ENCODE measurements at regions not wholly inside any gene's neighbourhood (a gene's known extent, or its start where the extent isn't known, plus 50 kb on each side); places are given as distances from the start of the nearest gene placed in this dataset.

DNA sequence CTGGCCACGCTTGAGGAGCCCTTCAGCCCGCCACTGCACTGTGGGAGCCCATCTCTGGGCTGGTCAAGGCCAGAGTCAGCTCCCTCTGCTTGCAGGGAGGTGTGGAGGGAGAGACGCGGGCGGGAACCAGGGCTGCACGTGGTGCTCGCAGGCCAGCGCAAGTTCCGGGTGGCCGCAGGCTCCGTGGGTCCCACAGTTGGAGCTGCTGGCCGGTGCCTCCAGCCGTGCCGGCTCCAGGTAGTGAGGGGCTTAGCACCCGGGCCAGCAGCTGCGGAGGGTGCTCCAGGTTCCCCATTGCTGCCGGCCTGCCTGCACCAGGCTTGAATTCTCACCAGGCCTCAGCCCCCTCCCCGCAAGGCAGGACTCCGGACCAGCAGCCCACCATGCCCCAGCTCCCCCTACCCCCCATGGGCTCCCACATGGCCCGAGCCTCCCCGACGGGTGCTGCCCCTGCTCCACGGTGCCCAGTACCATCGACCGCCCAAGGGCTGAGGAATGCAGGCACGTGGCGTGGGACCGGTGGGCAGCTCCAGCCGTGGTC, 192.8 kb upstream of the IZUMO3 start:
- no peak for DNase-seq (ENCODE audit: extremely low spot score)
- POLR2A ChIA-PET: no interaction called here
- TF ChIP-seq, protein P1, sequence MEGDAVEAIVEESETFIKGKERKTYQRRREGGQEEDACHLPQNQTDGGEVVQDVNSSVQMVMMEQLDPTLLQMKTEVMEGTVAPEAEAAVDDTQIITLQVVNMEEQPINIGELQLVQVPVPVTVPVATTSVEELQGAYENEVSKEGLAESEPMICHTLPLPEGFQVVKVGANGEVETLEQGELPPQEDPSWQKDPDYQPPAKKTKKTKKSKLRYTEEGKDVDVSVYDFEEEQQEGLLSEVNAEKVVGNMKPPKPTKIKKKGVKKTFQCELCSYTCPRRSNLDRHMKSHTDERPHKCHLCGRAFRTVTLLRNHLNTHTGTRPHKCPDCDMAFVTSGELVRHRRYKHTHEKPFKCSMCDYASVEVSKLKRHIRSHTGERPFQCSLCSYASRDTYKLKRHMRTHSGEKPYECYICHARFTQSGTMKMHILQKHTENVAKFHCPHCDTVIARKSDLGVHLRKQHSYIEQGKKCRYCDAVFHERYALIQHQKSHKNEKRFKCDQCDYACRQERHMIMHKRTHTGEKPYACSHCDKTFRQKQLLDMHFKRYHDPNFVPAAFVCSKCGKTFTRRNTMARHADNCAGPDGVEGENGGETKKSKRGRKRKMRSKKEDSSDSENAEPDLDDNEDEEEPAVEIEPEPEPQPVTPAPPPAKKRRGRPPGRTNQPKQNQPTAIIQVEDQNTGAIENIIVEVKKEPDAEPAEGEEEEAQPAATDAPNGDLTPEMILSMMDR (IDR thresholded peaks at IDR 0.05; ENCODE audit: control extremely low read depth, extremely low read depth, low read depth, missing control alignments): no peak
- CTCF ChIA-PET: no interaction called here

DNA sequence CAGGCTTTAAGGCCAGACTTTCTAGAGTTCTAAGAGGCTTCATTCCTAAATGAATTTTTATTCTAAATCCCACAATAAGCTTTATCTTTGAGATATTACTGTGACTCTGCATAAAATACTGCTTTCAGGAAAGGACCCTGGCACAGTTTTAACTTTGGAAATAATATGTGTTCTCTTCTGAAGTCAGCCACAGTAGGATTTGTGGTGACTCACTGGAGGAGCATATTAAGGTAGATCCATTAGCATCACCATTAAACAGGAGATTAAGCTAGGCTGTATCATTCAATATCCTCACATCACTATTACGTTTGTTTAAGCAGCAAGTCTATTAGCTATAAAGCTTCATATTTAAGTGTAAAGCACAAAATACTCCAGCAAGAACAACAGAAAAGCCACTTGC, 186.1 kb upstream of the IZUMO3 start:
- CTCF ChIA-PET: interaction anchor here (0.8 kb wide), 1 partner anchor 12 kb away, joined by 3 read pairs; no protein-coding TSS in a partner anchor
- POLR2A ChIA-PET: no interaction called here
- TF ChIP-seq, protein P1 (IDR thresholded peaks at IDR 0.05; ENCODE audit: control extremely low read depth, extremely low read depth, low read depth, missing control alignments): no peak
- DNase-seq (ENCODE audit: extremely low spot score): no peak

DNA sequence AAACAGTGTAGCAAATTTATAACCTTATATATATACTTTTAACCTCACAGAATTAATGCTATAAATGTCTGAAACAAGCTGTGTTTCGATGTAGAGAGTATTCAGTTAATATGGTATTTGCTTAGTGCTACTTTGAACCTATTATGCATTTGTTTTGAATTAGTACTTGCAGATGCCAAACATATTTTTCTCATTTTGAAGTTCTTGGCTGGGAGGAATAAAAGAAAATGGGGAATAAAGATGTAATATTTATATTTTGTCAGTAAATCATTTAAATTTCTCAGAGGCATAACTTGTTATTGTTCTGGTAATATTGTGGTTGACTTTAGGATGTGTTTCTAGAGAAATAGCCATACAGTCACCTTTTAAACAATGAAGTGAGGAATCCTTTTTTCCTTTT, 175.9 kb upstream of the IZUMO3 start:
- DNase-seq (ENCODE audit: extremely low spot score): no peak
- POLR2A ChIA-PET: no interaction called here
- TF ChIP-seq, protein P1 (IDR thresholded peaks at IDR 0.05; ENCODE audit: control extremely low read depth, extremely low read depth, low read depth, missing control alignments): no peak
- CTCF ChIA-PET: no interaction called here

DNA sequence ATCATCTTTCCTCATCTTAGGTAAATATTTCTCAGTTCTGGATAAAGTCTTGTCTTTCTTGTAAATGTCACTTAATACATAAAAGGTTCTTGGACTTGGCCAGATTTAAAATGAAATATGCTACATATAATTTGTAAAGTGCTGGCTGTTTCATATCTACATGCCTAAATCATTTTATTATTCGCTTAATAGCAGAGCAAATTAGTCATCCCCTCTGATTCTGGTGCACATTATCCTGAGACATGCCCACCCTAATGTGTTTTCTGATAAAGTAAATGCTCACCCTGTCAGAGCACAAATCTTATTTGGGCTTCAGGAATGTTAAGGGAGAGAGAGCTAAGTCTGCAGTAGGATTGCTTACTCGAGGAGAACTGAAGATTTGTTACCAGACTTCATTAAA, 166.5 kb upstream of the IZUMO3 start:
- TF ChIP-seq, protein P1 (IDR thresholded peaks at IDR 0.05; ENCODE audit: control extremely low read depth, extremely low read depth, low read depth, missing control alignments): no peak
- CTCF ChIA-PET: no interaction called here
- DNase-seq (ENCODE audit: extremely low spot score): no peak
- POLR2A ChIA-PET: no interaction called here

DNA sequence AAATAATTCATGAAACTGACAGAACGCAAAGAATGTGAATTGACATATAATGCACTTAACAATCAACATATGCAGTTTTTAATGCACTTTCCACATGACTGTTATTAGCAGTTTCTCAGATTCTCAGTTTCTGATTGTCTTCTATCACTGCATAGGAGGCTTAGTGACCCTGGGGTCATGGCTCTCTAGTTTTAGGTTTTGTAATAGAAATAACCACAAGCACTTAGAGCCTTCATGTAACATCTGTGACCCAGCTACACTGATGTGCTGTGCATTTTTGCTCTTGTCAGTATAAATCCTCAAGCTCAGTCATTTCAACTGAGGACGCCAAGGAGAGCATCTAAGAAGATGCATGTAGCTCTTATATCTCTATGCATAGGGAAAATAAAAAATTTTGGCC, 163.1 kb upstream of the IZUMO3 start:
- ChIA-PET POLR2A (no interaction called here), CTCF (interaction anchor here (1.0 kb wide), 1 partner anchor 19 kb away, joined by 5 read pairs; no protein-coding TSS in a partner anchor)
- no peak for DNase-seq (ENCODE audit: extremely low spot score)
- TF ChIP-seq, protein P1 (IDR thresholded peaks at IDR 0.05; ENCODE audit: control extremely low read depth, extremely low read depth, low read depth, missing control alignments): no peak

DNA sequence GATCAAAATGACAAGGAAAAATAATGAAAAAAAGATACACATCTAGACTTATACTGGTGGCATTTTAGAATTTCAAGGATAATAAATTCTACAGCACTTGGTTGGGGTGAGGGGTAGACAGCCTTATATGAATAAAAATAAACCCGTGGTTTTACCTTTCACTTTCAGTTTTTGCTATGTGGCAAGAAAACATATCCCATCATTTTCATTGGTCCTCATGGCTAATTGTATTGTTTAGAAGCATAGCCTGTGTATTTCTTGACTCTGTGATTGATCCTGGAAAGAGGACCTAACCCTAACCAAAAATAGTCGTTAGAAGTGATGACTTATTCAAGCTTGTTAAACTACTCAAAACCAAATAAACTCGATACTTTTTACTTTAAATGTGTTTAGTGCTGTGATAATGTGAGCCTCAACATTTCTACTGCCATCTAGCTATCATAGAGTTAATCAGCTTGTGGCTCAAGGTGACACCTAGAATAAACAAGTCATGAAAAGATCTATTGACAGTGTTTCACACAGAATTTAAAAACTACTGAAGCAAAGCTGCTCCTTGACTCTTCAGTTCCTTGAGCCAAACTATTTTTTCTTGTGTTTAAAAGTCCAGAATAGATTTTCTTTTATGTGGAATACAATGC, 153.3 kb upstream of the IZUMO3 start:
- no peak for DNase-seq (ENCODE audit: extremely low spot score)
- TF ChIP-seq, protein P1 (IDR thresholded peaks at IDR 0.05; ENCODE audit: control extremely low read depth, extremely low read depth, low read depth, missing control alignments): no peak
- POLR2A ChIA-PET: no interaction called here
- CTCF ChIA-PET: no interaction called here

Measured in GM10248 (cell line).